A549 (cell line): ENCODE measurements at regions not wholly inside any gene's neighbourhood (a gene's known extent, or its start where the extent isn't known, plus 50 kb on each side); places are given as distances from the start of the nearest gene placed in this dataset.

ENCODE experiments used
- ATAC-seq, 2 experiments: fragments of 200-7000 bp in 1 of 2; fragments of >200 bp in 1 of 2; cut with Nextera tagmentation in 1 of 2; cut with Tn5 transposase in 1 of 2; 3 replicates each; pipeline versions ENCODE4 v1.8.0 to v1.9.1; 2018 to 2020; ENCODE audit warnings: mild to moderate bottlenecking in 1 of 2, moderate library complexity in 1 of 2
- CTCF ChIA-PET: fragments of 300-600 bp; sonication (Branson Sonifier 250); formaldehyde crosslinking; extraction: SDS; loops from one replicate; lab custom pipeline; 2021; ENCODE audit warnings: antibody characterized with exemption, inconsistent platforms; lab: Yijun Ruan, JAX
- POLR2A ChIA-PET: fragments of 350-600 bp; formaldehyde crosslinking; extraction: SDS; loops from one replicate; lab custom pipeline; 2021; ENCODE audit warnings: antibody characterized with exemption, inconsistent platforms; lab: Yijun Ruan, JAX
- DNase-seq, 2 experiments: peaks; one replicate each; pipeline versions ENCODE4 v3.0.0 to v3.0.0-alpha.2; 2011 to 2016; ENCODE audit warnings: low read depth in 1 of 2, low spot score in 1 of 2
- FAIRE-seq: peaks from 2 replicates; lab custom pipeline; 2011; peaks lifted over from hg19 to GRCh38; lab: Jason Lieb, UNC
- H3K27ac ChIP-seq, 2 experiments: fragments of >200 bp; sonication (Bioruptor Twin); formaldehyde crosslinking; 3 replicates each; pipeline ENCODE4 v1.5.1; 2016 to 2017
- H3K4me1 ChIP-seq: fragments of >200 bp; sonication (Bioruptor Twin); formaldehyde crosslinking; 3 replicates; pipeline ENCODE4 v1.6.1; 2016
- H3K4me2 ChIP-seq: fragments of >200 bp; sonication (Bioruptor Twin); formaldehyde crosslinking; 3 replicates; pipeline ENCODE4 v1.6.1; 2016
- H3K4me3 ChIP-seq: fragments of >200 bp; sonication (Bioruptor Twin); formaldehyde crosslinking; 3 replicates; pipeline ENCODE4 v1.5.1; 2016
- H3K9me3 ChIP-seq: fragments of >200 bp; sonication (Bioruptor Twin); formaldehyde crosslinking; 3 replicates; pipeline ENCODE4 v1.6.1; 2016
- ATOH8 ChIP-seq: fragments of 250-450 bp; sonication (Bioruptor Pico); IDR thresholded peaks from 2 replicates; pipeline ENCODE4 v1.5.0; 2020; ENCODE audit warnings: low read depth, mild to moderate bottlenecking, moderate library complexity
- BHLHE40 ChIP-seq: IDR thresholded peaks from 2 replicates; pipeline ENCODE4 v1.6.1; 2012; ENCODE audit warnings: low read depth, low read length, inconsistent platforms
- CHD4 ChIP-seq: fragments of 200-600 bp; sonication (generic); IDR thresholded peaks from 2 replicates; pipeline ENCODE4 v1.6.1; 2016; ENCODE audit warnings: antibody characterized with exemption, mild to moderate bottlenecking, borderline replicate concordance
- EHF ChIP-seq: fragments of 250-450 bp; sonication (Bioruptor Pico); IDR thresholded peaks from 2 replicates; pipeline ENCODE4 v1.5.0; 2020; ENCODE audit warnings: mild to moderate bottlenecking
- ELK1 ChIP-seq: fragments of 150-350 bp; IDR thresholded peaks from 2 replicates; pipeline ENCODE4 v1.6.1; 2014; ENCODE audit warnings: low read depth, mild to moderate bottlenecking, low read length
- ESRRA ChIP-seq: fragments of 150-350 bp; IDR thresholded peaks from 2 replicates; pipeline ENCODE4 v1.6.1; 2014; ENCODE audit warnings: mild to moderate bottlenecking, low read length, borderline replicate concordance
- HES2 ChIP-seq: fragments of >200 bp; sonication (Bioruptor Twin); formaldehyde crosslinking; IDR thresholded peaks from 2 replicates; pipeline ENCODE4 v1.6.1; 2016
- HOXB5 ChIP-seq: fragments of 250-450 bp; sonication (Bioruptor Pico); IDR thresholded peaks from 2 replicates; pipeline ENCODE4 v1.5.0; 2020; ENCODE audit warnings: mild to moderate bottlenecking, moderate library complexity
- JUN ChIP-seq, 2 experiments: fragments of >200 bp; sonication (Bioruptor Twin); formaldehyde crosslinking; IDR thresholded peaks; 2 replicates in 1 of 2; 3 replicates in 1 of 2; pipeline ENCODE4 v1.6.1; 2016 to 2017
- KDM1A ChIP-seq: fragments of 200-600 bp; sonication (generic); IDR thresholded peaks from 2 replicates; pipeline ENCODE4 v1.6.1; 2016; ENCODE audit warnings: low read depth, mild to moderate bottlenecking
- KDM5A ChIP-seq: fragments of 200-600 bp; sonication (generic); IDR thresholded peaks from 2 replicates; pipeline ENCODE4 v1.6.1; 2016; ENCODE audit warnings: antibody characterized with exemption, mild to moderate bottlenecking
- MAFK ChIP-seq: fragments of 450-650 bp; IDR thresholded peaks from 2 replicates; pipeline ENCODE4 v1.6.1; 2014; ENCODE audit not compliant: partially characterized antibody
- MAZ ChIP-seq: fragments of 150-350 bp; IDR thresholded peaks from 2 replicates; pipeline ENCODE4 v1.6.1; 2014; ENCODE audit warnings: antibody characterized with exemption, low read depth, low read length, borderline replicate concordance
- NFE2L2 ChIP-seq: fragments of 150-350 bp; conservative IDR thresholded peaks from 2 replicates; pipeline ENCODE4 v1.6.1; 2014; ENCODE audit warnings: low read length
- NR3C1 ChIP-seq: fragments of >200 bp; sonication (Bioruptor Twin); formaldehyde crosslinking; IDR thresholded peaks from 3 replicates; pipeline ENCODE4 v1.6.1; 2017
- PHF8 ChIP-seq: fragments of 200-600 bp; sonication (generic); IDR thresholded peaks from 2 replicates; pipeline ENCODE4 v1.6.1; 2016; ENCODE audit warnings: low read depth, mild to moderate bottlenecking, antibody characterized with exemption, moderate library complexity, borderline replicate concordance
- RAD21 ChIP-seq, 2 experiments: fragments of >200 bp in 1 of 2; sonication (Bioruptor Twin) in 1 of 2; formaldehyde crosslinking in 1 of 2; IDR thresholded peaks in 1 of 2; conservative IDR thresholded peaks in 1 of 2; 2 replicates in 1 of 2; 3 replicates in 1 of 2; pipeline ENCODE4 v1.6.1; 2012 to 2018; ENCODE audit warnings: inconsistent platforms in 1 of 2
- SREBF2 ChIP-seq: fragments of 450-650 bp; IDR thresholded peaks from 2 replicates; pipeline ENCODE4 v1.6.1; 2014; ENCODE audit warnings: mild to moderate bottlenecking, moderate library complexity
- TP53 ChIP-seq: fragments of 250-450 bp; sonication (Bioruptor Pico); IDR thresholded peaks from 2 replicates; pipeline ENCODE4 v1.5.0; 2021; ENCODE audit warnings: mild to moderate bottlenecking, moderate library complexity
- ZC3H11A ChIP-seq: fragments of 450-650 bp; IDR thresholded peaks from 2 replicates; pipeline ENCODE4 v1.6.1; 2014; ENCODE audit warnings: antibody characterized with exemption, mild to moderate bottlenecking
- ZFP36 ChIP-seq: fragments of 450-650 bp; IDR thresholded peaks from 2 replicates; pipeline ENCODE4 v1.6.1; 2014; ENCODE audit warnings: borderline replicate concordance; ENCODE audit not compliant: partially characterized antibody
- ZNF302 ChIP-seq: fragments of 250-450 bp; sonication (Bioruptor Pico); IDR thresholded peaks from 2 replicates; pipeline ENCODE4 v1.9.0; 2021; ENCODE audit warnings: inconsistent platforms, mild to moderate bottlenecking, moderate library complexity
- WGBS: methylation state at CpG from one replicate; pipeline ENCODE4 v1.1.6; 2017; ENCODE audit errors: missing lambda C conversion rate; 5-methylcytosine and 5-hydroxymethylcytosine counted together
- TF ChIP-seq, protein P1 (sequence below): fragments of >200 bp; sonication (Bioruptor Twin); formaldehyde crosslinking; IDR thresholded peaks from 3 replicates; pipeline ENCODE4 v1.6.1; 2016
- TF ChIP-seq, protein P2 (sequence below): IDR thresholded peaks from 2 replicates; pipeline ENCODE4 v1.6.1; 2012
- TF ChIP-seq, protein P3 (sequence below): fragments of 250-450 bp; sonication (Bioruptor Pico); IDR thresholded peaks from 2 replicates; pipeline ENCODE4 v1.5.0; 2021; ENCODE audit warnings: mild to moderate bottlenecking, moderate library complexity, borderline replicate concordance
- TF ChIP-seq, protein P4 (sequence below): fragments of 450-650 bp; IDR thresholded peaks from 2 replicates; pipeline ENCODE4 v1.6.1; 2014; ENCODE audit warnings: antibody characterized with exemption

GRCh38 chr15:92306663-92307062, 87.0 kb upstream of the ST8SIA2 start:
- ATAC-seq (peak; percentile 77 to 79; a peak in 5 of 6 replicates), FAIRE-seq (peak; percentile 23), DNase-seq (peak; percentile 40 to 59)
- WGBS = under 1% methylated on average over 4 of the region's 4 CpGs
- Histone ChIP-seq H3K4me3 (no peak overlapping the region), H3K4me2 (no peak overlapping the region), H3K9me3 (peaks cover 2% of the 10 kb centered on the region; the same call in 1 of the 3 replicates), H3K27ac (no peak overlapping the region), H3K4me1 (no peaks in the 10 kb centered on the region)
- ChIA-PET POLR2A (no interaction called here), CTCF (interaction anchor here (0.7 kb wide), 1 partner anchor 409 kb away, joined by 3 read pairs; no protein-coding TSS in a partner anchor)
- no peak for TF ChIP-seq ESRRA
- TF ChIP-seq ZNF302 = no peak
- no peak for TF ChIP-seq JUN (IDR thresholded peaks at IDR 0.05)
- TF ChIP-seq KDM1A = no peak
- no peak for TF ChIP-seq RAD21 (conservative IDR thresholded peaks at IDR 0.05 in 1 of 2, IDR thresholded peaks at IDR 0.05 in 1 of 2)
- TF ChIP-seq, protein P1, sequence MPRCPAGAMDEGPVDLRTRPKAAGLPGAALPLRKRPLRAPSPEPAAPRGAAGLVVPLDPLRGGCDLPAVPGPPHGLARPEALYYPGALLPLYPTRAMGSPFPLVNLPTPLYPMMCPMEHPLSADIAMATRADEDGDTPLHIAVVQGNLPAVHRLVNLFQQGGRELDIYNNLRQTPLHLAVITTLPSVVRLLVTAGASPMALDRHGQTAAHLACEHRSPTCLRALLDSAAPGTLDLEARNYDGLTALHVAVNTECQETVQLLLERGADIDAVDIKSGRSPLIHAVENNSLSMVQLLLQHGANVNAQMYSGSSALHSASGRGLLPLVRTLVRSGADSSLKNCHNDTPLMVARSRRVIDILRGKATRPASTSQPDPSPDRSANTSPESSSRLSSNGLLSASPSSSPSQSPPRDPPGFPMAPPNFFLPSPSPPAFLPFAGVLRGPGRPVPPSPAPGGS = no peak
- TF ChIP-seq, protein P2, sequence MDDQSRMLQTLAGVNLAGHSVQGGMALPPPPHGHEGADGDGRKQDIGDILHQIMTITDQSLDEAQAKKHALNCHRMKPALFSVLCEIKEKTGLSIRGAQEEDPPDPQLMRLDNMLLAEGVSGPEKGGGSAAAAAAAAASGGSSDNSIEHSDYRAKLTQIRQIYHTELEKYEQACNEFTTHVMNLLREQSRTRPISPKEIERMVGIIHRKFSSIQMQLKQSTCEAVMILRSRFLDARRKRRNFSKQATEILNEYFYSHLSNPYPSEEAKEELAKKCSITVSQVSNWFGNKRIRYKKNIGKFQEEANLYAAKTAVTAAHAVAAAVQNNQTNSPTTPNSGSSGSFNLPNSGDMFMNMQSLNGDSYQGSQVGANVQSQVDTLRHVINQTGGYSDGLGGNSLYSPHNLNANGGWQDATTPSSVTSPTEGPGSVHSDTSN = no peak
- no peak for TF ChIP-seq MAFK
- TF ChIP-seq, protein P3, sequence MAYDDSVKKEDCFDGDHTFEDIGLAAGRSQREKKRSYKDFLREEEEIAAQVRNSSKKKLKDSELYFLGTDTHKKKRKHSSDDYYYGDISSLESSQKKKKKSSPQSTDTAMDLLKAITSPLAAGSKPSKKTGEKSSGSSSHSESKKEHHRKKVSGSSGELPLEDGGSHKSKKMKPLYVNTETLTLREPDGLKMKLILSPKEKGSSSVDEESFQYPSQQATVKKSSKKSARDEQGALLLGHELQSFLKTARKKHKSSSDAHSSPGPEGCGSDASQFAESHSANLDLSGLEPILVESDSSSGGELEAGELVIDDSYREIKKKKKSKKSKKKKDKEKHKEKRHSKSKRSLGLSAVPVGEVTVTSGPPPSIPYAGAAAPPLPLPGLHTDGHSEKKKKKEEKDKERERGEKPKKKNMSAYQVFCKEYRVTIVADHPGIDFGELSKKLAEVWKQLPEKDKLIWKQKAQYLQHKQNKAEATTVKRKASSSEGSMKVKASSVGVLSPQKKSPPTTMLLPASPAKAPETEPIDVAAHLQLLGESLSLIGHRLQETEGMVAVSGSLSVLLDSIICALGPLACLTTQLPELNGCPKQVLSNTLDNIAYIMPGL (CRISPR knock-in tag) = no peak
- no peak for TF ChIP-seq HES2
- TF ChIP-seq NFE2L2 = no peak
- TF ChIP-seq, protein P4, sequence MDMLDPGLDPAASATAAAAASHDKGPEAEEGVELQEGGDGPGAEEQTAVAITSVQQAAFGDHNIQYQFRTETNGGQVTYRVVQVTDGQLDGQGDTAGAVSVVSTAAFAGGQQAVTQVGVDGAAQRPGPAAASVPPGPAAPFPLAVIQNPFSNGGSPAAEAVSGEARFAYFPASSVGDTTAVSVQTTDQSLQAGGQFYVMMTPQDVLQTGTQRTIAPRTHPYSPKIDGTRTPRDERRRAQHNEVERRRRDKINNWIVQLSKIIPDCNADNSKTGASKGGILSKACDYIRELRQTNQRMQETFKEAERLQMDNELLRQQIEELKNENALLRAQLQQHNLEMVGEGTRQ = no peak
- TF ChIP-seq ATOH8 (CRISPR knock-in tag) = no peak
- no peak for TF ChIP-seq NR3C1
- no peak for TF ChIP-seq EHF
- no peak for TF ChIP-seq KDM5A
- no peak for TF ChIP-seq TP53 (CRISPR knock-in tag)
- no peak for TF ChIP-seq CHD4
- TF ChIP-seq SREBF2 = no peak

DNA sequence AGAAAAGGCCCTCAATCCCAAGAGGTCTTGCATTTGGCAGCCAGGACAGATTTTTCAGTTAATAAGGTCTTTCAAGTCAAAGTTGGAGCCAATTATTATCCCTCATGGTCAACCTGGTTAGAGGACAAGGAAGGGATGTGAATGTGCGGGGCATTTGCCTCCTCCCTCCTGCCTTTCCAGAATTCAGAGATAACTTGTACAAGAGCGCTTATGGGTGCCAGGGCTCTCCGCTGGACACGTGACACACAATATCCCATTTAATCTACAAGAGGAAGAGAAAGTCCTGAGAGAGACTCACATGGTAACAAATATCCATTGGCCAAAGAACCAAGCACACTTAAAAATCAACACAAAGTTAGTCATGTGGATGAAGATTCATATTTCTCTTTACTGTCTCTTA, 78.5 kb upstream of the ST8SIA2 start:
- no peak for ATAC-seq
- ChIA-PET CTCF (interaction anchor here (0.7 to 1.1 kb wide), 2 partner anchors 20 to 611 kb away, joined by 3 read pairs; no protein-coding TSS in a partner anchor), POLR2A (no interaction called here)
- DNase-seq = no peak
- H3K4me1 ChIP-seq = no peaks in the 10 kb centered on the region
- whole genome bisulfite sequencing = 20% methylated on average over 4 of the region's 4 CpGs
- no peaks in the 10 kb centered on the region for H3K9me3 ChIP-seq
- FAIRE-seq = no peak
- H3K4me2 ChIP-seq = no peak overlapping the region
- H3K4me3 ChIP-seq = no peak overlapping the region
- H3K27ac ChIP-seq = no peak overlapping the region
- TF ChIP-seq HOXB5 (no peak), BHLHE40 (no peak), ELK1 (no peak), PHF8 (no peak), MAZ (no peak), ZC3H11A (no peak), ZFP36 (no peak)
- TF ChIP-seq, protein P4 = no peak
